GM19239 (cell line): ENCODE measurements at regions not wholly inside any gene's neighbourhood (a gene's known extent, or its start where the extent isn't known, plus 50 kb on each side); places are given as distances from the start of the nearest gene placed in this dataset.
"Not testable (repeated sequence)": the region's sequence is repeated elsewhere in the genome, so short reads cannot be mapped to it uniquely, and the experiment has no call there.

ENCODE experiments used
- DNase-seq: peaks from one replicate; pipeline ENCODE4 v3.0.0; 2011; ENCODE audit warnings: low spot score; ENCODE audit not compliant: insufficient read length
- FAIRE-seq: peaks from 2 replicates; lab custom pipeline; 2011; peaks lifted over from hg19 to GRCh38; lab: Jason Lieb, UNC

- FAIRE-seq (no peak), DNase-seq (no peak)
Measured at GRCh38 chr5:18379189-18379588, 744.9 kb downstream of the TAF11L14 start.

GRCh38 chr5:18380729-18381362, 746.6 kb downstream of the TAF11L14 start:
- no peak for FAIRE-seq

GRCh38 chr5:18393565-18394442, 759.5 kb downstream of the TAF11L14 start:
- FAIRE-seq (peak; percentile 57), DNase-seq (peak; percentile 25)

More at GRCh38 chr5:18380729-18381362, 746.6 kb downstream of the TAF11L14 start:
- DNase-seq, result no peak

DNA sequence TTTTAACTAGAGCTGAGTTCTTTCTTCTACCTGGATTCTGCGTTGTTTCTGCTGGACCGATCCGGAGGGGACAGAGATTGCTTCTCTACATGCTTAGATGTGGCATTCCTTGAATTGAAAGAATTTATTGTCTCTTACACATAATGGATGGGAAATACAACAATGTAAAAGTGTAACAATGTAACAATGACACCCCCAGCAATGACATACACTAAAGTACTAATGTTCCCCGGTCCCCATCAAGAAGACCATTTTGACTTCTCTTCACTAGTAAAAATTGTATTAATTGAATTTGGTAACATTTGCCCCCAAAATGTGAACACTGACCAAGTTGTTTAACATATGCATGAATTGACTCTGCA, 760.2 kb downstream of the TAF11L14 start:
- FAIRE-seq (no peak), DNase-seq (no peak)

- FAIRE-seq (no peak), DNase-seq (no peak)
Measured at GRCh38 chr5:18395126-18396110, 761.2 kb downstream of the TAF11L14 start.

DNA sequence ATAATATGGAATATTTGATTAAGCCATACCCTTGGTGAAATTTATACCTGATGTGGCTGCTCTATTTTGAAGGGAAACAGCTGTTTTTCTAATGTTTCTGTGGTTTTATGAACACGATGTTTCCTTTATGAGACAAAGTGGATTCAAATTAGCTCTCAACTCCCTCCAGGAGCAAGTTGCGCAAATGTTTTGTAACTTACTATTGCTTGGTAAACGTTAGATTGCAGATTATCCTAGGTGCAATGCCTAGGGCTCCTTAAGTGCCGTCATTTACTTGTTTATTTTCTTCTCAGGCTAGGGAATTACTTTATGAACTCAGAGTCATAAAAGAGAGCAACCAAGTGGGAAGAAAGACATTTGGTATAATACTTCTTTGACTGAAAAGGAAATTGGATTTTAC, 763.1 kb downstream of the TAF11L14 start:
- DNase-seq (no peak), FAIRE-seq (no peak)

DNA sequence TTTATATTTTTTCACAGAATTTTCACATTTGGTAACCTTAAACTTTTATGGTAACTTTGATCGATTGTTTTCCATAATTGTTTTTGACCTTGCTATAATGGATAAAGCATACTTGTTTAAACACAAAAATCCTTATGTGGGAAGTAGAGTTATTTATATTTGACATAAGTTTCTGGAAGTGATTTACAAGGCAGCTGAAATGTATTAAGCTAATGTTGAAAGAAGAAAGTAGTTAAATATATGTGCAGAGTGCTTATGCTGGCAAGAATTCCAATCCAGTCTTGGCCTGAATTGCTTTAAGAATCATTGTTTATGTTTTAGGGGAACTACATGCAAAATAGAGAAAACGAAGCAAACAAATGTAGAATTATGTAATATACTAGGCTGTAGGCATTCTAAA, 763.6 kb downstream of the TAF11L14 start:
- no peak for DNase-seq
- FAIRE-seq, result no peak

GRCh38 chr5:18399461-18400327, 765.4 kb downstream of the TAF11L14 start:
- FAIRE-seq, DNase-seq: not testable (repeated sequence)

GRCh38 chr5:18403141-18403540, 768.9 kb downstream of the TAF11L14 start:
- FAIRE-seq (no peak), DNase-seq (no peak)

DNA sequence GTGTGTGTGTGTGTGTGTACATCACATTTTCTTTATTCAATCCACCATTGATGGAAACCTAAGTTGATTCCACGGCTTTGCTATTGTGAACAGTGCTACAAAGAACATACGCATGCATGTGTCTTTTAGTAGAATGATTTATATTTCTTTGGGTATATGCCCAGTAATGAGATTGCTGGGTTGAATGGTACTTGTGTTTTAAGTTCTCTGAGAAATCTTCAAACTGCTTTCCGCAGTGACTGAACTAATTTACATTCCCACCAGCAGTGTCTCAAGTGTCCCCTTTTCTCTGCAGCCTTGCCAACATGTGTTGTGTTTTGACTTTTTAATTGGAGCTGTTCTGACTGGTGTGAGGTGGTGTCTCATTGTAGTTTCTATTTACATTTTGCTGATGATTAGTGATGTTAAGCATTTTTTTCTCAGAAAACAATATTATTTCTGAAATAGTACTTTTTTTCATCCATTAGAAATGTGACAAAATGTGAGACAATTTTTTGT, 769.7 kb downstream of the TAF11L14 start:
- FAIRE-seq (no peak), DNase-seq (no peak)

- DNase-seq (no peak), FAIRE-seq (no peak)
Measured at GRCh38 chr5:18420711-18421110, 786.5 kb downstream of the TAF11L14 start.

GRCh38 chr5:18433336-18433735, 799.1 kb downstream of the TAF11L14 start:
- no peak for DNase-seq
- FAIRE-seq, result no peak

- no peak for DNase-seq
- no peak for FAIRE-seq
Measured at GRCh38 chr5:18438126-18438525, 803.9 kb downstream of the TAF11L14 start.

DNA sequence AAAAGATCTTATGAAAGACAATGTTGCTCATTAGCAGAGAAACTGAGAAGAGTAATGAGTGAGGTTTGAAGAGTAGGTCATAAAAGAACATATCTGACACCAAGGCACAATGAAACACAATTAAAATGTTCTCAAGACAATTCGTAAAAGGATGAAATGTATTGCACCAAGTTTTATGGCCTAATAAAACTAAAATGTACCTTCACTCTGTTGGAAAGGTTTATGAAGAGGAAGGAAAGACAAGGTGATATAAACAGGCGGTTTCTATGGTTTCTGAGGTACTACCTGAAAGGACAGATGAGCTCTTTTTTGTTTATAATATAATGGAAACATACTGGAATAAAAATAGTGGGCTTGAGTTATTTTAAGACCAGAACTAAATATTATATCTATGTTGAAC, 821.3 kb downstream of the TAF11L14 start:
- DNase-seq (no peak), FAIRE-seq (no peak)

DNA sequence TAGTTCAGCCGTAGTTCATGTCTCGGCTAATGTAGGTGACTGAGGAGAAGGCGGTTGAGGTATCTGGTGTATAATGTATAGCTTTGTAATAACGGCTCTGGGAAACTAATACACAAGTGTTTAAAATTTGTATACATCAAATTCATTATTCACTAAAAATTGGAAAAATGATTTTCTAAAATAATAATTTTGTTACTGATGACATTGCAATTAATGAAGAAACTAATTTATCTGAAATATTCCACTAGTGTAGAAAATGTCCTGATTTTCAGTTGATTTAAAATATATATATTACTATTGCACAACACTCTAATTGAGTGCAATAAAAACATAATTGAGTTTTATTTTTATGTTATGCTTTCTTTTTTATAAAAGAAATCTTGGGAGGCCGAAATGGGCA, 823.0 kb downstream of the TAF11L14 start:
- DNase-seq (no peak), FAIRE-seq (no peak)

DNA sequence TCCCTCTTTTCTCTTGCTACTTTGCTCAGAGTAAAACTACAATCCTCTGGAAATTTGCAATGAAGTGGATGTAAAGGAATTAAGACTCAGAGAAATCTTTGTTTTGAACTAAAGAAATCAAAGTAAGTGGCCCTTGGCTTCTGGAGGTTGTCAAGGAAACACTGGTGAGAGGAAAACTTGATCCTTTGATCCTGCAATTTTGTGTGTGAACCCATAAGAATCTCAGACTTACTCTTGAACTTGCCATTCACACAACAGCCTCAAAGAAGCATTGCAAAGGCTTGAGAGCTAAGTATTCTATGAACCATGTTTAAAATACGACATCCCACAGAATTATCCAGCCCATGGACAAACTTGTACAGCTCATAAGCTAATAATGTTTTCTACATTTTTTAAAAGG, 827.5 kb downstream of the TAF11L14 start:
- FAIRE-seq, result no peak
- no peak for DNase-seq

- DNase-seq, result peak; percentile 7
- peak; percentile 87 for FAIRE-seq
Measured at GRCh38 chr5:18465833-18466681, 831.8 kb downstream of the TAF11L14 start.

- no peak for FAIRE-seq
Measured at GRCh38 chr5:18466731-18467130, 832.5 kb downstream of the TAF11L14 start.

More at GRCh38 chr5:18466731-18467130, 832.5 kb downstream of the TAF11L14 start:
- DNase-seq, result no peak
